GM12865 (cell line): ENCODE measurements at regions not wholly inside any gene's neighbourhood (a gene's known extent, or its start where the extent isn't known, plus 50 kb on each side); places are given as distances from the start of the nearest gene placed in this dataset.
A peak's percentile ranks its signal among the peaks of the same experiment; 100 is the strongest.

Experiments
- DNase-seq: peaks from one replicate; pipeline ENCODE4 v3.0.0; 2010; ENCODE audit warnings: low read depth
- H3K4me3 ChIP-seq: 2 replicates; pipeline ENCODE4 v1.5.1; 2011; ENCODE audit warnings: mild to moderate bottlenecking, low read depth, low read length, control low read depth
- CTCF ChIP-seq: IDR thresholded peaks from 2 replicates; pipeline ENCODE4 v1.5.1; 2011; ENCODE audit warnings: low read length, control low read depth, low read depth, inconsistent platforms; ENCODE audit not compliant: insufficient read depth; ENCODE audit errors: missing control alignments

- H3K4me3 ChIP-seq, result no peak overlapping the region
- no peak for DNase-seq
- no peak for TF ChIP-seq CTCF
Observed at GRCh38 chr4:144819591-144819990, 173.6 kb downstream of the HHIP start.

GRCh38 chr4:144820011-144820727 is 174.2 kb downstream of the HHIP start:
- no peak for TF ChIP-seq CTCF
- no peak for DNase-seq
- no peak overlapping the region for H3K4me3 ChIP-seq

GRCh38 chr4:144820728-144821085 is 174.8 kb downstream of the HHIP start:
- no peak for DNase-seq
- no peak for TF ChIP-seq CTCF
- H3K4me3 ChIP-seq, result no peak overlapping the region

GRCh38 chr4:144831971-144832370 is 186.0 kb downstream of the HHIP start:
- TF ChIP-seq CTCF, result no peak
- peak; percentile 9 for DNase-seq

GRCh38 chr4:144845411-144845810 is 199.5 kb downstream of the HHIP start:
- DNase-seq, result no peak
- no peak overlapping the region for H3K4me3 ChIP-seq
- TF ChIP-seq CTCF, result no peak

More at GRCh38 chr4:144831971-144832370, 186.0 kb downstream of the HHIP start:
- no peak overlapping the region for H3K4me3 ChIP-seq

GRCh38 chr4:144851948-144852347 is 206.0 kb downstream of the HHIP start:
- TF ChIP-seq CTCF, result no peak
- H3K4me3 ChIP-seq, result no peak overlapping the region
- no peak for DNase-seq

GRCh38 chr4:144861471-144861870 is 215.5 kb downstream of the HHIP start:
- no peak for TF ChIP-seq CTCF
- no peak overlapping the region for H3K4me3 ChIP-seq
- DNase-seq, result no peak
